ENCODE measurements at regions not wholly inside any gene's neighbourhood (a gene's known extent, or its start where the extent isn't known, plus 50 kb on each side); places are given as distances from the start of the nearest gene placed in this dataset.

GRCh38 chr1:5577255-5578040, 414.8 kb downstream of the NPHP4 start:
- no peaks in the 10 kb centered on the region for H3K79me2 ChIP-seq (replicated peaks; ENCODE audit: insufficient read depth, low read length)
- H3K4me2 ChIP-seq (ENCODE audit: low read length), result no peak overlapping the region
- TF ChIP-seq POLR2AphosphoS5 (IDR thresholded peaks at IDR 0.05), result no peak
- no peak for TF ChIP-seq REST (IDR thresholded peaks at IDR 0.05; ENCODE audit: borderline replicate concordance)
- no peak for TF ChIP-seq EZH2 (IDR thresholded peaks at IDR 0.05; ENCODE audit: borderline replicate concordance, insufficient read depth, low read length, poor library complexity, severe bottlenecking)
- H3K9me3 ChIP-seq (ENCODE audit: low read length), result no peaks in the 10 kb centered on the region
- H3F3A ChIP-seq (ENCODE audit: insufficient read depth, low read length, poor library complexity, severe bottlenecking), result no peaks in the 10 kb centered on the region
- H2AFZ ChIP-seq (ENCODE audit: low read depth, low read length), result no peak overlapping the region
- no peak overlapping the region for H3K27ac ChIP-seq (ENCODE audit: low read length)
- H3K27me3 ChIP-seq (ENCODE audit: insufficient read depth, low read depth, low read length), result no peaks in the 10 kb centered on the region
- H3K9ac ChIP-seq (ENCODE audit: low read length), result no peak overlapping the region
- H3K4me3 ChIP-seq (ENCODE audit: low read length), result no peak overlapping the region
- no peaks in the 10 kb centered on the region for H3K36me3 ChIP-seq (ENCODE audit: insufficient read depth, low read length)
- H3K9me2 ChIP-seq (ENCODE audit: insufficient read depth, low read length), result no peaks in the 10 kb centered on the region
- no peaks in the 10 kb centered on the region for H4K20me1 ChIP-seq (ENCODE audit: insufficient read depth)

DNA sequence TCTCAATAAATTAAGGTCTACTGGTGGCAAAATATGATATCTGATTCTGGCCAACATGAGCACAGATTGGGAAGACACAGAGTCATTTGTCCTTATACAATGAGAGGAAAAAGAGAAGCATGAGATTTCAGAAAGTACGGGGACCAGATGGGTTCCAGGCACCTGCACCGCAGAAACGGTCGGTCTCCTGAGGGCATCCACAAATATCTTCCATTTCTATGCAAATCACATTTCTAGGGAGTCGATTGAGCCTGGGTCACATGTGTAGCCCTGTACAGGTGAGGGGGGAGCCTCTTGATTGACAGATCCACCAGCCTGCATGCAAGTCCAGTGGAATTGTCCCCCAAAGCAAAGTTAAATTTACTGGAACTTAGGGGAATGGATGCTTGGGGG, 415.6 kb downstream of the NPHP4 start:
- Histone ChIP-seq H3K4me3 (ENCODE audit: low read length) (no peak overlapping the region), H3K36me3 (ENCODE audit: insufficient read depth, low read length) (no peaks in the 10 kb centered on the region), H3K27ac (ENCODE audit: low read length) (no peak overlapping the region), H3K27me3 (ENCODE audit: insufficient read depth, low read depth, low read length) (no peaks in the 10 kb centered on the region), H3K79me2 (replicated peaks; ENCODE audit: insufficient read depth, low read length) (no peaks in the 10 kb centered on the region), H3F3A (ENCODE audit: insufficient read depth, low read length, poor library complexity, severe bottlenecking) (no peaks in the 10 kb centered on the region), H3K9me3 (ENCODE audit: low read length) (no peaks in the 10 kb centered on the region), H3K9ac (ENCODE audit: low read length) (no peak overlapping the region), H3K9me2 (ENCODE audit: insufficient read depth, low read length) (no peaks in the 10 kb centered on the region), H2AFZ (ENCODE audit: low read depth, low read length) (no peak overlapping the region), H3K4me2 (ENCODE audit: low read length) (no peak overlapping the region), H4K20me1 (ENCODE audit: insufficient read depth) (no peaks in the 10 kb centered on the region)
- TF ChIP-seq TAF1 (IDR thresholded peaks at IDR 0.05; ENCODE audit: low read depth) (no peak), MXI1 (conservative IDR thresholded peaks at IDR 0.05; ENCODE audit: poor library complexity, severe bottlenecking) (no peak), POLR2AphosphoS5 (IDR thresholded peaks at IDR 0.05) (no peak), RAD21 (conservative IDR thresholded peaks at IDR 0.05) (no peak), REST (IDR thresholded peaks at IDR 0.05; ENCODE audit: borderline replicate concordance) (no peak), EZH2 (IDR thresholded peaks at IDR 0.05; ENCODE audit: borderline replicate concordance, insufficient read depth, low read length, poor library complexity, severe bottlenecking) (no peak), EP300 (conservative IDR thresholded peaks at IDR 0.05; ENCODE audit: poor library complexity, severe bottlenecking) (no peak), SMC3 (conservative IDR thresholded peaks at IDR 0.05; ENCODE audit: poor library complexity) (no peak)
- TF ChIP-seq, protein P1, sequence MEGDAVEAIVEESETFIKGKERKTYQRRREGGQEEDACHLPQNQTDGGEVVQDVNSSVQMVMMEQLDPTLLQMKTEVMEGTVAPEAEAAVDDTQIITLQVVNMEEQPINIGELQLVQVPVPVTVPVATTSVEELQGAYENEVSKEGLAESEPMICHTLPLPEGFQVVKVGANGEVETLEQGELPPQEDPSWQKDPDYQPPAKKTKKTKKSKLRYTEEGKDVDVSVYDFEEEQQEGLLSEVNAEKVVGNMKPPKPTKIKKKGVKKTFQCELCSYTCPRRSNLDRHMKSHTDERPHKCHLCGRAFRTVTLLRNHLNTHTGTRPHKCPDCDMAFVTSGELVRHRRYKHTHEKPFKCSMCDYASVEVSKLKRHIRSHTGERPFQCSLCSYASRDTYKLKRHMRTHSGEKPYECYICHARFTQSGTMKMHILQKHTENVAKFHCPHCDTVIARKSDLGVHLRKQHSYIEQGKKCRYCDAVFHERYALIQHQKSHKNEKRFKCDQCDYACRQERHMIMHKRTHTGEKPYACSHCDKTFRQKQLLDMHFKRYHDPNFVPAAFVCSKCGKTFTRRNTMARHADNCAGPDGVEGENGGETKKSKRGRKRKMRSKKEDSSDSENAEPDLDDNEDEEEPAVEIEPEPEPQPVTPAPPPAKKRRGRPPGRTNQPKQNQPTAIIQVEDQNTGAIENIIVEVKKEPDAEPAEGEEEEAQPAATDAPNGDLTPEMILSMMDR (IDR thresholded peaks at IDR 0.05; ENCODE audit: poor library complexity, severe bottlenecking), result no peak
